NCI-H2107 treated with DMSO at 0.1 percent for 48 hours (cell line): ENCODE measurements at regions not wholly inside any gene's neighbourhood (a gene's known extent, or its start where the extent isn't known, plus 50 kb on each side); places are given as distances from the start of the nearest gene placed in this dataset.
A peak's percentile ranks its signal among the peaks of the same experiment; 100 is the strongest.

ENCODE experiments used
- DNase-seq: peaks from one replicate; lab custom pipeline; 2025; ENCODE audit not compliant: unreplicated experiment; lab: John Stamatoyannopoulos, UW

- DNase-seq, result peak; percentile 93
These were observed 392.1 kb downstream of the SOX9 start for GRCh38 chr17:72512649-72513556.

GRCh38 chr17:72514321-72514861, 393.6 kb downstream of the SOX9 start:
- no peak for DNase-seq

GRCh38 chr17:72514891-72515290, 394.1 kb downstream of the SOX9 start:
- DNase-seq, result no peak

- peak; percentile 33 for DNase-seq
These were observed 394.7 kb downstream of the SOX9 start for GRCh38 chr17:72515291-72516065.

GRCh38 chr17:72516772-72517399, 396.1 kb downstream of the SOX9 start:
- no peak for DNase-seq

GRCh38 chr17:72517413-72518158, 396.8 kb downstream of the SOX9 start:
- DNase-seq, result no peak

GRCh38 chr17:72518159-72518732, 397.4 kb downstream of the SOX9 start:
- DNase-seq, result no peak

GRCh38 chr17:72518753-72519597, 398.2 kb downstream of the SOX9 start:
- DNase-seq, result peak; percentile 49

- no peak for DNase-seq
These were observed 398.7 kb downstream of the SOX9 start for GRCh38 chr17:72519598-72519936.

GRCh38 chr17:72520665-72521303, 400.0 kb downstream of the SOX9 start:
- DNase-seq, result no peak

- DNase-seq, result no peak
These were observed 402.7 kb downstream of the SOX9 start for GRCh38 chr17:72523491-72523890.

GRCh38 chr17:72525225-72526015, 404.6 kb downstream of the SOX9 start:
- DNase-seq, result no peak

GRCh38 chr17:72526769-72527168, 405.9 kb downstream of the SOX9 start:
- no peak for DNase-seq

- DNase-seq, result no peak
These were observed 407.0 kb downstream of the SOX9 start for GRCh38 chr17:72527789-72528188.

- no peak for DNase-seq
These were observed 407.9 kb downstream of the SOX9 start for GRCh38 chr17:72528683-72529082.

GRCh38 chr17:72529386-72529785, 408.6 kb downstream of the SOX9 start:
- DNase-seq, result peak; percentile 93

- DNase-seq, result no peak
These were observed 409.6 kb downstream of the SOX9 start for GRCh38 chr17:72530454-72530853.

GRCh38 chr17:72531729-72532128, 410.9 kb downstream of the SOX9 start:
- no peak for DNase-seq
